NCI-H2107 (cell line): ENCODE measurements at regions not wholly inside any gene's neighbourhood (a gene's known extent, or its start where the extent isn't known, plus 50 kb on each side); places are given as distances from the start of the nearest gene placed in this dataset.
A peak's percentile ranks its signal among the peaks of the same experiment; 100 is the strongest.

ENCODE experiments used
- DNase-seq: peaks from one replicate; lab custom pipeline; 2025; lab: John Stamatoyannopoulos, UW

DNA sequence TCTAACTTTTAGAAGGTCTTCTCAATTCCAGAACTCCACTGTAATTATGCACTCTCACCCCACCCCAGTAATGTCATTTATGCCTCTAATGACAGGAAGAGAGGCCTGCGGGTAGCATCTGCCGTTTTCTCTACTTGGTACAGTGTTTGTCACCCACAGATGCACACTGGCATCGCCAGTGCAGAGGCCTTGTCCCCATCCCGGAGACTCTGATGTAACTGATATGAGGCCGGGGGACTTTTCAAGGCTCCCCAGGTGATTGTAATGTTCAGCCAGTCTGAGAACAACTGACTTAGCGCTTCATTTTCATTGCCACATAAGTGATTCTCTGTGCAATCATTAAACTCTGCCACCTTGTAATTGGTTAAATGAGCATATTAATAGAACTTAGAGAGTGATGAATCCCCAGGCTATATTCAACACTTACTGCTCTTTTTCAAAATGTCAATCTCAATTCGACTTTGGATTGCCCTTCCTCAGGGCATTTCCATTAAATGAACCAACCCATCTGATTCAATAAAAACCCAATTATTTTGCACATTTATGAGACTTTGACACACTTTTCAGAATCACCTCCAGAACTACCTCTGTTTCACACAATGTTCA is 113.2 kb downstream of the HERPUD2 start:
- no peak for DNase-seq

DNA sequence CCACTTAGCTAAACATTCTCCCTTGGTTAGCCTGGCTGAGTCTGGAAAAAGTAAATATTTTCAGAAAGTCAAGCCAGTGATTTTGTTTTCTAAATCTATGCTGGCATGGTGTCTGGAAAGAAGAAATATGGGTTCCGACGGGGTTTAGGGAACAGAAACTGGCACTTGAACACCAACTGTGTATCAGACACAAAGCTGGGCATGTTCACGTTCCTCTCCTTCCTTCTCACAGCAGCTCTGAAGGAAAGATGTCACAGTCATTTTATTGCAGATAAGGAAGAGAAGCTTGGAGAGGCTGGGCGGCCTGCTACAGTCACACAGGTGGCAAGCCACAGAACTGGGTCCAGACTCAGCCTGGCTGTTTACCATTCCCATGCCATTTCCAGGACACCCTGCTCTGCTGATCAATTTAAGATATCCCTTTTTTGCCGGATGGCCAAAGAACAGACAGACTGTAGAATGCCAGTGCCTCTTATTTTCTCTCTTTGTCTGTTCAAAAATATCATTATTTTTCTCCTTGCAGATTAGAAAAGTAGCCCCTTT is 118.8 kb downstream of the HERPUD2 start:
- DNase-seq: no peak

DNA sequence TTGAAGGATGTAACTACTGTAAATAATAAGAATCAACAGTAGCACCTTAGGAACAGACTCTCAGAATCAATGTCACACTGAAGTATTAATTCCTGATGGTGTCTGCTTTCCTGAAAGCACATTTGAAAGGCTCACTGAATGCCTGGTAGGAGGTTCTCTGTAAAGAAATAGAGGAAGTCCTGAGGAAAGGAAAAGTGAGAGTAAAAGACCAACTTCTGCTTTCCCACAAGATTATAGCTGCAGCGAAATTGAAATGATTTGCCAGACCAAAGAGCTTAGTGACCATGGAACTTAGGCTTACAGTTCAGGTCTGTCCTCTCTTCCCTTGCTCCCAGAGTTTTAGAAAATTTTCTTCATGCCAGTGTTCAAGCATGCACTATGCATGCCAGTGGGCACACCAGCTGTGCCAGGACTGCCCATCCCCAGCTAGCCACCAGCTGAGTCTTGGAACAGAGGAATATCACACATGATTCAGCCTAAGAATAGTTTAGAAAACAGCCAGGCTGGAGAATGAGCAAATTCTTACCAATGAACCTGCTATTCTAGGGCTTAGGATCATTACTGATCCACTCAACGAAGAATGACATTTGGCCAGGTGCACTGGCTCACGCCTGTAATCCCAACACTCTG is 123.2 kb downstream of the HERPUD2 start:
- no peak for DNase-seq

DNA sequence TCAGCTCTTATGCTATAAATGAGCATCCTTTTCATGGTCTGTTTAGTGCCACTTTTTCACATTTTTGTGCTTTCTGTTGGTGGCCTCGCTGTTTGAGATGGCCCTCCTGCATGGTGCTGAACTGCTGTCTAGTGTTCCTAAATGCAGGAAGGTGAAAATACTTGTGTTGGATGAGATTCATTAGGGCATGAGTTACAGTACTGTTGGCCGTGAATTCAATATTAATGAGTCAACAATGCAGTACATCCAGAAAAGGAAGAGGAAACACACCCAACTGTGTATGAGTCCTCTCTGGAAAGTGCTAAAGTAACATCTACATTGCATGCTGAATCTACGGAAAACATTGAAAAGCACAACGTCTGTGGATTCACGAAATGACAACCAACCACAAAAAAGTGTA is 124.0 kb downstream of the HERPUD2 start:
- DNase-seq: no peak

DNA sequence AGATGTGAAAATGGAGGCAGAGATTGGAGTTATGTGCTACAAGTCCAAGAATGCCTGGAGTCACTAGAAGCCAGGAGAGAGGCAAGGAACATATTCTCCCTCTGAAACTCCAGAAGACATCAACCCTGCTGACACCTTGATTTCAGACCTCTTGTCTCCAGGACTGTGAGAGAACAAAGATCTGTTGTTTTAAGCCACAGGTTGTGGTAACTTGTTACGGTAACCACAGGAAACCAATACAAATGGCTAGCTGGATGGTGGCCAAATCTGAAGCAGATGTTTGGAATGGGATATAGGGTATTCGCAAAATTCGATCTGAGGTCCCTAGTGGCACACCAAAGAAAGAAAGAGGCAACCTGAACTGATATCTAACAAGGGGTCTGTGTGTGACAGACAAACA is 129.0 kb downstream of the HERPUD2 start:
- DNase-seq: no peak

DNA sequence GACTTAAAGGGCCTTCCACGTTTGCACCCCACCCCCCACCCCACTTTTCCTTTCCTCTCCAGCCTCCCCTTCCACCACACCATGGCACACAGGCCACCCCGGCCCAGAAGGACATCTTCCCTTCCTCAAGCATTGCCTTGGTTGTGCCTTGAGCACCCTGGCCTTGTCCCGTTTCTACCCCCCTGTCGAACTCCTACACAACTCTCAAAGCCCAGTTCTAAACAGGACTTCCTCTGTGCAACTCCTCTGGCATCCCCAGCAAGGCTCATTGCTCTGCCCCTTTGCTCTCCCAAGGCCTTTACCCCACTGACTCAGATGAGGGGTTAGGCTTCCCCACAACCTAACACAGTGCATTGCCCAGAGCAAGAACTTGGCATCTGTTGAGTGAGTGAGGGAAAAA is 136.1 kb downstream of the HERPUD2 start:
- no peak for DNase-seq

DNA sequence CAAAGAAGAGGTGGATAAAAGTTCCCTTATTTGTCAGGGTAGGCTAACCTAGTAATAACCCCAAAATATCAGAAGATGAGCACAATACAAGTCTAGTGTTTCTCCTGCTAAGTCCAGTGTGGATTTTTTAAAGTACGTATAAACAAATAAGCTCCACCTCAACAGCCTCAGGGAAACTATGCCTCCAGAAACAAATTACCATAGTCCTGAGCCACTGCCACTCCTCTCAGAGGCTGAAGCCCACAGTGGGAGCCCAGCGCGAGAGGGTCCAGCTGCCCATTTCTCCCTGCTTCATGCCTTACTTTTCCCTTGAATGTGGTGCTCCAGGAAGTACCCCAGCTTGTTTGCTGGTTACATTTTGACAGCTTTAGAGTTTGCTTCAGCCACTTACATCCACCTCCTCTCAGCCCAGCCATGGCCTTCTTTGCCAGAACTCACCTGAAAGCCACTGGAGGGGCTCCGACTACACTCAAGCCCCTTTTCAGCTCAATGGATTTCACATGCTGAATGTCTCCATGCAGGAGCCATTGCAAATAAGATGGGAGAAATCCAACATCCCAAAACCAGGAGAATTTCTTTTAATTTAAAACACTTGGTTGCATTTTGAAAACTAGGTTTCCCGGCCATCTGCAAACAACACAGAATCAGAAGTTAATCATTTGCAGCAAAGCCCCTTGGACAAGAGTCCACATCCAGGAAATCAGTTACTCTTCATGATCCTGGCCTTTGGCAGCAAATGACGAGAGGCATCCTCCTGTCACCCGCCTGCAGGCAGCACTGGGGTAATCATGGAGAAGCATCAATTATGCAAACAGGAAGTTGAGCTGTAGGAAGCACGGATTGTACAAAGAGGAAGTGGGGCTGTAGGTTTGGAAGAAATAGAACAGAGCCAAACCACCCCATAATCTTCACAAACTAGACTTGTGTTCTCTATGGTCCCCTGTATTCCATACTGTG is 138.1 kb downstream of the HERPUD2 start:
- no peak for DNase-seq

DNA sequence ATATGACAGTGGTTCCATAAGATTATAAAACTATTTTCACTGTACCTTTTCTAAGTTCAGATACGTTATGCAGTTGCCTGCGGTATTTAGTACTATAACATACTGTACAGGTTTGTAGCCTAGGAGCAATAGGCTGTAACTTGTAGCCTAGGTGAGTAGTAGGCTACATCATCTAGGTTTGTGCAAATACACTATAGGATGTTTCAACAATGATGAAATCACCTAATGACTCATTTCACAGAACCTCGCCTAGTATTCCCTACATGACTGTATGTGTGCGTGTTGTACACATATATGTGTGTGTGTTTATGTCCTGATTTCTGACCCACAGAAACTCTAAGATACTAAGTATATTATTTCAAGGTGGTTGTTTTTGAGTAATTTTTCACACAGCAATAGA is 139.0 kb downstream of the HERPUD2 start:
- no peak for DNase-seq

DNA sequence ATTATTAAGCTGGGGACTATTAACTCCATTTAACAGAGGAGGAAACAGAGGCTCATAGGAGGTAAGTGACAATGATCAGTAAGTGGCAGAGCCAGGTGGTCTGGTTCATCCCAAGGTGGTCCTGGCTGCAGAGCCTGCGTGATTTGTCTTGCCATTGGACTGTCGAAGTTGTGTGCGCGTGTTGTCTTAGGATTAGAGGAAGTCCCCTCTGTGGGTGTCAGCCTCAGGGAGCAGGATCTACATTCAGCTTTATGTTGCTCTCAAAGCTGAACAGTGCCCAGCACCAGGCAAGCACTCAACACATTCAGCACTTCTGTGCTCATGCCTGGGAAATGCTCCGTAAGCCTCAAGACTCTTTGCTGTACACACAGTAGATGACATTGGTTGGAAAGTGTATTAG is 139.5 kb downstream of the HERPUD2 start:
- DNase-seq: no peak

DNA sequence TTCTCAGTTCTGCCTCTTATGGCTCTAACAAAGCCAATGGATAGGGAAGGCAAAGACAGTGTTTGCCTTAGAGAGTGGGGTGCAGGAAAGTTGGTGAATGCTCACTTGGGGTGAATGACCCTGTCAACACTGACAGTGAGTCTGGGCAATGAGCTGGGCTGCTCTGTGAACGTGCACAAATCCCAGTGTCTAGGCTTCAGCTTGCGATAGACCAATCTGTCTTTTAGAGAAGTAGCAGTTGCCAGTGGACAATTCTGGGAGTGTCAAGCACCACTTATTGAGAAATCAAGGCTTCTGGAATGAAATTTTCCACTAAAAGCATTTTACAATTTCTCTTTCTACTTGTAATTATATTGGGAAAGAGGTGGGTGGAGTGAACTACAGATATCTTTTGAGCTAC is 141.4 kb downstream of the HERPUD2 start:
- no peak for DNase-seq

DNA sequence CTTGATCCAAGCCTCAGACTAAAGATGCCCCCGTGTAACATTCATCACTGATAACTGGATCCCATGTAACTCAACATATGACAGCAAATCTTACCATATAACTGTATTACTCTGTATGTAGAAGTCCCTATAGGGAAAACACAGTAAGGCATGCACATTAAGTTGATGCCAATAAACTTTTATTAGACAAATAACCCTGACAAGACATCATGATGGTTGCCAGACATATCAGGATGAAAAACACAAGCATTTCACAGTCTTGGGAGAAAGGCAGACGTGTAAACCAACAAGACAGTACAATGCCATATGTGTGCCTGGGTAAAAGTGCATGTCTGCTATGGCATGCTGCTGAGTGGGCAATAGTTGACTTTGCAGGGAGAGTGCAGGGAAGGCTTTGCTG is 142.2 kb downstream of the HERPUD2 start:
- no peak for DNase-seq

DNA sequence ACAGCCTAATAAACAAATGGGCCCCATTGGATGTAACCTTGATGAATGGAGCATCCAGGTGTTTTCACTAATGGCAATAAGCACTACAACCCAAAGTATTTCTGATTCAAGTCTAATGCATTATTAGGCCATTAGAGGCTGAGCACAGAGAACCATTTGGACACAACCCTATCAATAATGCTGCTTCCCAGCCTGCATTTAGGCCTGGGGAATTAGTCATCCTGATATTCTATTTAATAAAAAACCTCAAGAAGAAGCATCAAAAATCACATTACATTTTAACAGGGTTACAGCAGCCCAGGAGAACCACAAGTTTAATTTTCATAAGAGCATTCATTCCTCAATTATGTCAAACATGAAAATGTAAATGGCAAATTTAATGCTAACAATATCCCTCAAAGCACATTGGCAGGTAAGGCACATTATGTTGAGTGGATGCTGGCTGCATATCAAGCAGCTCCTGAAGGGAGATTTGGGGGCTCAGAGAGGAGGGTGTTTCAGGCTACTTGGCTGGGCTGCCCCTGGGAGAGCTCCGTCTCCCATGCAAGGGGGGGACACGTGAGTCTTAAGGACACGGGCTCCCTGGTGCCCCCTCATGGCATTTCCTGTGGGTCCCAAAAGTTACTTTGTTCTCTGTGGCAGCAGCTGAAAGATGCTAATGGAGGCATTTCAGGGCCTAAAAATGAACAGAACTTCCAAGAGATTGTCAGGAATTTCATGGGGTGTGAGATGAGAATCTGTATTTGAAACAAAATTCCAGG is 143.4 kb downstream of the HERPUD2 start:
- DNase-seq: no peak

DNA sequence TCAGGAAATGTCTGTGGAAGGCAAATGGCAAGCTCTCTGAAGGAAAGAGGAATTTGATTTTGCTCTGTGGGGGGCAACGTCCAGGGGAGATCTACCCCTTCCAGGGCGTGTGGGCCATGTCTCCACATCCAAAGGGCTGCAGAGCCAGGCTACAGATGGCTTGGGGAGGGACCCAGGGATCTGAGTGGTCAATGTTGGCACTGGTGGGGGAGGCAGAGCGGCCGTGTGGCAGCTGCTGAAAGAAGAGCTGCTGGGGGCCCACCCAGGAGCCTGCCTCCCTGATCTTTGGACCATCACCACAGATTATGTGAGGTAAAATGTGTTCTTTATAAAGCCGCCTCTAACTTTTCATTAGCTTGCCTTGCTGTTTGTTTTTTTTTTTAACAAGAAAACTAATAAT is 144.1 kb downstream of the HERPUD2 start:
- DNase-seq: no peak

DNA sequence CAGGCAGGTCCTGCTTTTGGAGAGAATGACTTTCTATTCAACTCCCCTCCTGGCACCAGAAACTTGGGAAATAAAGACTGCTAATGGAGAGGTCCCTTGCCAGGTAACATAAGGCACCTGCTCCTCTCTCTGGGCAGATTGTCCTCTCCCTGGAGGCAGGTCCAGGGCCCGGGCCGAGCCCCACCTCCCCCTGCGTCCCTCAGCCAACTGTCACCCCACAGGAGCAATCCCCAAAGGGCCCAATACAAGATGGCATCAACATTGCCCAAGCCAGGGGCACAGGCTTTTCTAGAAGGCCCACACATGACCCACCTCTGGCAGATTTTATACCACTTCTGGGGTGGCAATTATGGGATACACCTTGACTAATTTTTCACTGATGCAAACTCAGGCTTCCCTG is 145.2 kb downstream of the HERPUD2 start:
- DNase-seq: no peak

DNA sequence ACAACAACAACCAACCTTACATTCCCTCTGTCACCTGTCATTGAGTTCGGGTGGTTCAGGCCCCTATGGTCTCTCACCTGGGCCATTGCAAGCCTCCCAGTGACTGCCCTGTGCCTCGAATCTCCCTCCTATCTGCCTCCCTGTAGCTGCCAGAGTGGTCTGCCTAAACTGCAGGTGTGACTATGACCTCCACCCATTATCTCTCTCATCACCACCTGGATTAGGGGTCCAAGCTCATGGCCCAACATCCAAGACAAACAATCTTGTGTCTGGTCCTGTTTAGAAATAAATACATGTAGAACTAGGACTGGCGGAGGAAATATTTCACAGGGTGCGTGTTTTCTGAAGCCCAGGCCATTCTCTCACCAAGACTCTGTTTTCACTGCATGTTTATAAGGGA is 146.6 kb downstream of the HERPUD2 start:
- no peak for DNase-seq

DNA sequence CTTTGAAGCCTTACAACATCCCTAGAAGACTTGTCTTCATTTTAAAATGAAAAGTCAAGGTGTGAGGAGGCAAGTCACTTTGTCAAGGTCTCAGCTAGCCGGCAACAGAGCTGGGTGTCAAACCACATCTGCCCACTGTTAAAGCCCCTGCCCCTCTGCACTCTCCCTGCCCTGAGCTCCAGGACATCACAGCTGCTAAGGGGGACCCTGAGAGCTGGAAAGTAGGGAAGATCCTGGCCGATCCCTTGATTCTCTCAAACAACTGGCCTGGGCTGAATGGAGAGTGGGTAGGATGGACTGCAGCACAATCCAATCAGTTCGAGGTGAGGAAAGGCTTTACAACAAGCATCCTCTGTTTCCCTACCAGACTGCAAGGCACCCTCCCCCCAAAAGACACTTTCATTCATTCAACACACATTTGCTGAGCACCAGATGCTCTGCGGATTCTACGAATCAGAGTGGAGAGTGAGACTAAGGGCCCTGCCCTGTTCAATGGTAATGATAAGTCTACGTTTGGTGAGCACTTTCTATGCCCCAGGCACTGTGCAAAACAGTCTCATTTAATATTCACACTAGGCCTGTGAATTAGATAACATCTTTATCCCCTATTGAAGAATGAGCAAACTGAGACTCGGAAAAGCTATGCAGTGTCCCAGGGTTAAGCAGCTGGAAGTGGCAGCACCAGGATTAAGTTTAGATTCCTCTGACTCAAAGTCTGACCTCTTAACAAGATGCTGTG is 148.1 kb downstream of the HERPUD2 start:
- DNase-seq: no peak

DNA sequence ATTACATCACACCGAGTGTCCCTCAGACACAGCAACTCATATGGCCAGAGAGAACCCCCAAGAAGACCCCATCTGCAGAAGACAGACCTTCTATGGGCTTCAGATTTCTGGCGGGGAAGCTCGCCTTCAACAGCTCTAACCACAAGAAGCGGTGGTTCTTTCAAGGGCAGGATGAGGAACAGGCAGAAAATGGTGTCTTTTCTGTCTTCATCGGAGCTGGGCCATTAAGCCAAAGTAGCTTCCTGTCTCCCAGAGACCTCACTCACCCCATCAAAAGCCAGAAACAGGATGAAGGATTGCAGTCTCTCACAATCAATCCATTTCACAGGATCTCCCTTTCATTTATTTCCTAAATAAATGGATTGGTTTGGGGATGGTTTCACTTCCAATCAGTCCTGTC is 149.1 kb downstream of the HERPUD2 start:
- no peak for DNase-seq

DNA sequence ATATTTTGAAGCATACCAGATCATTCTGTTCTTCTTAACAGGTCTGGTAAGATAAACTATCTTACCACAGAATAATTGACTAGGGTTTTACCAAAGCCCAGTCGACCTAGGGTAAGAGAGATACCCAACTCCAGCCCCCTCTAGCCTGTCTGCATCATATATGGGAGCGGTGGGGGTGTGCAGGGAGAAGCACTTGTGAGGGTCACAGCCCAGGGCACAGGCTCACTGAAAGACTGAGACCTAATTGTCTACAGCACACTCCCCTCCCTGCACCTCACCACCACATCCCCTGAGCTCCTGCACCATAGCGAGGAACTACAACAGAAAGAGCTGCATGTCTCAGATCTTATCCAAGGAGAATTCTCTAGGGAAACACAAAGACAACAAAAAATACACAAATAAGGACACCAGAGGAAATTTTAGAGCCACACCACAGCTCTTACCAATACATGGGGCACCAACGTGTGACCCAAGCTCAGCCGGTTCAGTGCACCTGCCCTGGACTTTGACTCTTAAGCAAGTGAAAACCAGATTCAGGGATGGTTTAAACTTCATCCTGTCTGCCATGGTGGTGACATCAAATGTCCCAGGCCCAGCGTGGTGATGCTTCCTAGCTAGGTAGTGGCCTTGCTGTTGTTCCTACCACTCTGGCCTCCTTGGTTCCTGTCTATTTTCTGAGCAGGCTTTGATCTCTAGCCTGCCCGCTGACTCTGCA is 150.8 kb downstream of the HERPUD2 start:
- DNase-seq: no peak

DNA sequence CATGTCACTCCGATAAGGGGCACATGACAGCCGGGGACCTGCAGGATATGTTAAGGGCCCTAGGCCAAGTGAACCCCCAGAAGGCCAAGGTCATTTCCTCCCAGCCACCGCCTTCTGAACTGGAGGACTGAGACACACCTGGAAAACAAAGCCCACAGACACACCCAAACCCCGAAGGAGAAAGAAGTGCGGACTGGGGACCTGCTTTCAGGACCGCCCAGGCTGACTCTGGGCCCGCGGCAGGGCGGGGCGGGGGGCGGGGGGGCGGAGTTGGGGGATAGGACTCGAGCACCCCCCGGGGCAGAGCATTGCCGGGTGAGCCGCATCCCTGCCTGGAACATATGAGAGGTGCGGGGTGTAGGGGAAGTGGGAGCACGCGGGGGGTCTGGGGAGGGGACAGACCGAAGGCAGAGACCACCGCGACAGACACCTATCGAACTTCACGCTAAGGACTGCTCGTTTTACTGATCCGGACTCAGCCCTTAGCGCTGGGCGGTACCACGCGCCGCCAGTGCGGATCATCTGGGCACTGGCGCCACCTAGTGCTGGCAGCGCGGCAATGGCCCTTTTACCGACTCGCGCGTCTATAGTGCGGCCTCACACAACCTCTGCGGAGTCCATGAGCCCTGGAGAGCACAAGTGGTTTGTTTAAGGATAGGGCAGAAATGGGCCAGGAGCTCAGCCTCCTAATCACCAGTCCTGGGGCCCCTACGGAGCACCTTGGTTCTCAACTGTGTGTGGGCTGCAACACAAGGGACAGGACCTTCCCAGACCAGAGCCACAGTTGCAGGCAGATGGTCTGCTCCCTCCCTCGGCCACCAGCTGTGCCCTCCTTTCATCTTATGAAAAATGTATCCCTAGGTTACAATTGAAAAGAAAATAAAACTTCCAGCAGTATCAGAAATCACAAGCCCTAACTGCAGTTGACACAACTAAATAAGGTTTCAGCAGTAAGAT is 157.6 kb downstream of the HERPUD2 start:
- DNase-seq: peak; percentile 53

DNA sequence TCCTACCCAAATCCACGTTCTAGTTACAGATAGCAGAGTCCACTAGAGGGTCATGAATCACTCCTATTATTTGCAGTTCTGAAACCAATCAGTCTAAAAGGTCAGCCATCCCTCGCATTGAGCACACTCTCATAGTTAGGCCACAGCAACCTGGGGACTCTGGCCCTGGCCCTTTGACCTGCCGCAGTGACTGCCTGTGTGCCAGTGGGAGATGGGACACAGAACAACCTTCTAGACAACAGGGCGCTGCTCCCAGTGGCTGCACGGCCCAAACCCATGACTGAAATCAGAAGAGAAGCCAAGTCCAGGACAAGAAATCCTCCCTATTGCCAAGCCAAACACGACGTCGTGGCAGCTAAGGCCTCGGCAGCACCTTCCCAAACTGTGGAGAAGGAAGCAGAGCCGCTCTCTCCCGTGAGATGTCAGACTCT is 158.5 kb downstream of the HERPUD2 start:
- DNase-seq: no peak
